HL-60 (cell line): ENCODE measurements at regions not wholly inside any gene's neighbourhood (a gene's known extent, or its start where the extent isn't known, plus 50 kb on each side); places are given as distances from the start of the nearest gene placed in this dataset.

Experiments used
- GABPA ChIP-seq: IDR thresholded peaks from 2 replicates; pipeline ENCODE4 v1.6.1; 2012; ENCODE audit warnings: low read depth
- POLR2AphosphoS5 ChIP-seq: IDR thresholded peaks from 2 replicates; pipeline ENCODE4 v1.6.1; 2012; ENCODE audit warnings: low read depth
- SPI1 ChIP-seq: IDR thresholded peaks from 2 replicates; pipeline ENCODE4 v1.6.1; 2012; ENCODE audit warnings: low read depth, mild to moderate bottlenecking, borderline replicate concordance
- TF ChIP-seq, protein P1 (sequence below): IDR thresholded peaks from one replicate; pipeline ENCODE4 v1.5.1; 2011; ENCODE audit warnings: low read length, control low read depth, inconsistent platforms; ENCODE audit not compliant: insufficient read depth
- TF ChIP-seq, protein P2 (sequence below): IDR thresholded peaks from 2 replicates; pipeline ENCODE4 v1.6.1; 2012; ENCODE audit warnings: low read depth; ENCODE audit not compliant: insufficient replicate concordance

DNA sequence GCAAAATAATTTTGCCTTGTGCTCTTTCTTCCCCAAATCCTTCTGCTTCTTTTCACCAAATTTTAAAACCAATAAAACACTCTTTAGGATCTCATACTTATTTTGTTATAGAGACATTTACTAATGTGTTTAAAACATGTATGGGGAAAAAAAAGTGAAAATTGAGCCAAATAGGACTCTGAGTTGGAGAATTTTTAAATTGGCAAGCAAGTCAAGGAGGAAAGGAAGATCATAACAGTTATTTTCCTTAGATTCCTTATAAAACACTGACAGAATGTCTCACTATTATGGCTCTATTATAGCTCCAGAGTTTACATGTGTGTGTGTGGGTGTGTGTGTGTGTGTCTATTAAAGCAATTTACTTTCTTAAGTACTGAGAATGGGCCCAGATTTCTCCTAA, 220.5 kb downstream of the SLC6A15 start:
- TF ChIP-seq, protein P1, sequence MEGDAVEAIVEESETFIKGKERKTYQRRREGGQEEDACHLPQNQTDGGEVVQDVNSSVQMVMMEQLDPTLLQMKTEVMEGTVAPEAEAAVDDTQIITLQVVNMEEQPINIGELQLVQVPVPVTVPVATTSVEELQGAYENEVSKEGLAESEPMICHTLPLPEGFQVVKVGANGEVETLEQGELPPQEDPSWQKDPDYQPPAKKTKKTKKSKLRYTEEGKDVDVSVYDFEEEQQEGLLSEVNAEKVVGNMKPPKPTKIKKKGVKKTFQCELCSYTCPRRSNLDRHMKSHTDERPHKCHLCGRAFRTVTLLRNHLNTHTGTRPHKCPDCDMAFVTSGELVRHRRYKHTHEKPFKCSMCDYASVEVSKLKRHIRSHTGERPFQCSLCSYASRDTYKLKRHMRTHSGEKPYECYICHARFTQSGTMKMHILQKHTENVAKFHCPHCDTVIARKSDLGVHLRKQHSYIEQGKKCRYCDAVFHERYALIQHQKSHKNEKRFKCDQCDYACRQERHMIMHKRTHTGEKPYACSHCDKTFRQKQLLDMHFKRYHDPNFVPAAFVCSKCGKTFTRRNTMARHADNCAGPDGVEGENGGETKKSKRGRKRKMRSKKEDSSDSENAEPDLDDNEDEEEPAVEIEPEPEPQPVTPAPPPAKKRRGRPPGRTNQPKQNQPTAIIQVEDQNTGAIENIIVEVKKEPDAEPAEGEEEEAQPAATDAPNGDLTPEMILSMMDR, result no peak
- TF ChIP-seq POLR2AphosphoS5, result no peak
- TF ChIP-seq, protein P2, sequence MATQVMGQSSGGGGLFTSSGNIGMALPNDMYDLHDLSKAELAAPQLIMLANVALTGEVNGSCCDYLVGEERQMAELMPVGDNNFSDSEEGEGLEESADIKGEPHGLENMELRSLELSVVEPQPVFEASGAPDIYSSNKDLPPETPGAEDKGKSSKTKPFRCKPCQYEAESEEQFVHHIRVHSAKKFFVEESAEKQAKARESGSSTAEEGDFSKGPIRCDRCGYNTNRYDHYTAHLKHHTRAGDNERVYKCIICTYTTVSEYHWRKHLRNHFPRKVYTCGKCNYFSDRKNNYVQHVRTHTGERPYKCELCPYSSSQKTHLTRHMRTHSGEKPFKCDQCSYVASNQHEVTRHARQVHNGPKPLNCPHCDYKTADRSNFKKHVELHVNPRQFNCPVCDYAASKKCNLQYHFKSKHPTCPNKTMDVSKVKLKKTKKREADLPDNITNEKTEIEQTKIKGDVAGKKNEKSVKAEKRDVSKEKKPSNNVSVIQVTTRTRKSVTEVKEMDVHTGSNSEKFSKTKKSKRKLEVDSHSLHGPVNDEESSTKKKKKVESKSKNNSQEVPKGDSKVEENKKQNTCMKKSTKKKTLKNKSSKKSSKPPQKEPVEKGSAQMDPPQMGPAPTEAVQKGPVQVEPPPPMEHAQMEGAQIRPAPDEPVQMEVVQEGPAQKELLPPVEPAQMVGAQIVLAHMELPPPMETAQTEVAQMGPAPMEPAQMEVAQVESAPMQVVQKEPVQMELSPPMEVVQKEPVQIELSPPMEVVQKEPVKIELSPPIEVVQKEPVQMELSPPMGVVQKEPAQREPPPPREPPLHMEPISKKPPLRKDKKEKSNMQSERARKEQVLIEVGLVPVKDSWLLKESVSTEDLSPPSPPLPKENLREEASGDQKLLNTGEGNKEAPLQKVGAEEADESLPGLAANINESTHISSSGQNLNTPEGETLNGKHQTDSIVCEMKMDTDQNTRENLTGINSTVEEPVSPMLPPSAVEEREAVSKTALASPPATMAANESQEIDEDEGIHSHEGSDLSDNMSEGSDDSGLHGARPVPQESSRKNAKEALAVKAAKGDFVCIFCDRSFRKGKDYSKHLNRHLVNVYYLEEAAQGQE, result no peak
- no peak for TF ChIP-seq SPI1
- no peak for TF ChIP-seq GABPA
